NB4 (cell line): ENCODE measurements at regions not wholly inside any gene's neighbourhood (a gene's known extent, or its start where the extent isn't known, plus 50 kb on each side); places are given as distances from the start of the nearest gene placed in this dataset.

Experiments
- MYC ChIP-seq: IDR thresholded peaks from 2 replicates; pipeline ENCODE4 v1.6.1; 2011; ENCODE audit warnings: low read depth, low read length
- POLR2A ChIP-seq: IDR thresholded peaks from 2 replicates; pipeline ENCODE4 v1.6.1; 2011; ENCODE audit warnings: mild to moderate bottlenecking; ENCODE audit not compliant: insufficient read length; ENCODE audit errors: extremely low read depth
- TF ChIP-seq, protein P1 (sequence below): IDR thresholded peaks from one replicate; pipeline ENCODE4 v1.5.1; 2012; ENCODE audit warnings: low read depth, low read length
- TF ChIP-seq, protein P2 (sequence below): IDR thresholded peaks from 2 replicates; pipeline ENCODE4 v1.6.1; 2011; ENCODE audit warnings: low read depth, low read length

GRCh38 chr1:143718021-143718420 is 253.8 kb downstream of the FAM72C start:
- TF ChIP-seq POLR2A: no peak
- TF ChIP-seq, protein P1, sequence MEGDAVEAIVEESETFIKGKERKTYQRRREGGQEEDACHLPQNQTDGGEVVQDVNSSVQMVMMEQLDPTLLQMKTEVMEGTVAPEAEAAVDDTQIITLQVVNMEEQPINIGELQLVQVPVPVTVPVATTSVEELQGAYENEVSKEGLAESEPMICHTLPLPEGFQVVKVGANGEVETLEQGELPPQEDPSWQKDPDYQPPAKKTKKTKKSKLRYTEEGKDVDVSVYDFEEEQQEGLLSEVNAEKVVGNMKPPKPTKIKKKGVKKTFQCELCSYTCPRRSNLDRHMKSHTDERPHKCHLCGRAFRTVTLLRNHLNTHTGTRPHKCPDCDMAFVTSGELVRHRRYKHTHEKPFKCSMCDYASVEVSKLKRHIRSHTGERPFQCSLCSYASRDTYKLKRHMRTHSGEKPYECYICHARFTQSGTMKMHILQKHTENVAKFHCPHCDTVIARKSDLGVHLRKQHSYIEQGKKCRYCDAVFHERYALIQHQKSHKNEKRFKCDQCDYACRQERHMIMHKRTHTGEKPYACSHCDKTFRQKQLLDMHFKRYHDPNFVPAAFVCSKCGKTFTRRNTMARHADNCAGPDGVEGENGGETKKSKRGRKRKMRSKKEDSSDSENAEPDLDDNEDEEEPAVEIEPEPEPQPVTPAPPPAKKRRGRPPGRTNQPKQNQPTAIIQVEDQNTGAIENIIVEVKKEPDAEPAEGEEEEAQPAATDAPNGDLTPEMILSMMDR: no peak
- TF ChIP-seq, protein P2, sequence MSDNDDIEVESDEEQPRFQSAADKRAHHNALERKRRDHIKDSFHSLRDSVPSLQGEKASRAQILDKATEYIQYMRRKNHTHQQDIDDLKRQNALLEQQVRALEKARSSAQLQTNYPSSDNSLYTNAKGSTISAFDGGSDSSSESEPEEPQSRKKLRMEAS: no peak
- TF ChIP-seq MYC: no peak
